Activated T-helper 17 cell treated with anti-CD3 and anti-CD28 coated beads, Interleukin-2, amount 50 U/mL, for 72 hours (primary cell): ENCODE measurements at regions not wholly inside any gene's neighbourhood (a gene's known extent, or its start where the extent isn't known, plus 50 kb on each side); places are given as distances from the start of the nearest gene placed in this dataset.

ENCODE experiments used
- ATAC-seq: fragments of 150-1000 bp; cut with Tn5 transposase; replicated peaks from 2 replicates; pipeline ENCODE4 v1.10.0; 2021; ENCODE audit warnings: mild to moderate bottlenecking, moderate library complexity
- H3K27ac Mint-ChIP-seq: one replicate; pipeline ENCODE4 v1.8.0; 2022; ENCODE audit warnings: mixed read lengths
- H3K27me3 Mint-ChIP-seq: one replicate; pipeline ENCODE4 v1.8.0; 2022; ENCODE audit warnings: mixed read lengths
- H3K36me3 Mint-ChIP-seq: one replicate; pipeline ENCODE4 v1.8.0; 2022; ENCODE audit warnings: low read depth, mild to moderate bottlenecking, mixed read lengths
- H3K4me1 Mint-ChIP-seq: one replicate; pipeline ENCODE4 v1.8.0; 2022; ENCODE audit warnings: mixed read lengths
- H3K4me3 Mint-ChIP-seq: one replicate; pipeline ENCODE4 v1.8.0; 2022; ENCODE audit warnings: mild to moderate bottlenecking, mixed read lengths
- H3K9me3 Mint-ChIP-seq: one replicate; pipeline ENCODE4 v1.8.0; 2022; ENCODE audit warnings: mixed read lengths

DNA sequence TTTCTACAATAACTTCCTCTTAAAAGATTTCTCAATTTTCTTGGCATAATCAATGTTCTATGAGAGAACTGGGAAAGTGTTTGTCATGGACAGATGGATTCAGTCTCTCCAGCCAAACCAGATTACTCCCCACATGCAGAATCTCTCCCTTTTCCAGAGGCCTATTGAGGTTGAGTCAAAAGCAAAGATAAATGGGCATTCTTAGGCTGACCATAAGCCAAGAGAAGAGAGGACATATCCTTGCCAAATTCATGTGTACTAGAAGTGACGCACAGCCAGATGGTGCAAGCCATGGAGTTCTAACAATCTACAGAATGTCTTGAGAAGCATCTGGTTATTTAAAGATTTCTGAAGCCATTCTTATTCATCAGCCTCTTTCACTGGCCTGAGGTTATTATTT is 2115.0 kb downstream of the MAT2B start:
- Mint-ChIP-seq H3K9me3 (peaks cover 14% of the 10 kb centered on the region), H3K27me3 (no peaks in the 10 kb centered on the region), H3K4me1 (peaks cover 5% of the 10 kb centered on the region), H3K27ac (no peak overlapping the region), H3K4me3 (no peak overlapping the region), H3K36me3 (no peaks in the 10 kb centered on the region)
- ATAC-seq: no peak

DNA sequence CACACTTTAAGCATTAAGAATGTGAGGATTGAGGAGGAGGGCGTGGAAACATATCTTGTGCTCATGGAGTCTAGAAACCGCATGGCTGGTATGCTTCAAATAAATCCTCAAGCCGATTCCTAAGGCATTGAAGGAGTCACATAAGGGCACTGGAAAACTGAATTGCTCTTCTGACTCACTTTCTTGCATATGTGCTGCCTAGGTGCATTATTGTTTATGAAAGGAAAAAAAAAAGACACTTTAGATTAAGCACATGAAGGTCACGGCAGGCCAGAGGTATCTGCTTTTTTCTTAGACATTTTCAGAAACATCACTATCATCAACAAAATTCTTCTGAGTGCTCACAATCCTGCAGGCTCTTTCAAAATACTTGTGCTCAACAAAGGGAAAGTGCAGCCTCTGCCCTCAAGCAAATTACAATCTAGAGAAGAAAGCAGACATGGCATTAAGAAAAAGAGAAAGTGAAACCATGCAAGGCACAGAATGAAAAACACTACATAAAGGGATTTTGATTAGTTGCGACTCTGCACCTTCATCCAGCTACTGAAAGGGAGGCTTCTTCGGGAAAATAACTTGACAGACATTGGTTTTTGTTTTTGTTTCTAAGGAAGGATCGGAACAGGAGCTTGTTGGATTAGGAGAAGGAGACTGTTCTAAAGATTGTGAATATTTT is 2117.6 kb downstream of the MAT2B start:
- Mint-ChIP-seq H3K4me1 (peaks cover 5% of the 10 kb centered on the region), H3K4me3 (peak overlapping the region; percentile 57), H3K36me3 (no peaks in the 10 kb centered on the region), H3K27me3 (no peaks in the 10 kb centered on the region), H3K9me3 (peaks cover 12% of the 10 kb centered on the region), H3K27ac (no peak overlapping the region)
- ATAC-seq: no peak

- Mint-ChIP-seq H3K36me3 (no peaks in the 10 kb centered on the region), H3K4me1 (peaks cover 5% of the 10 kb centered on the region), H3K27me3 (no peaks in the 10 kb centered on the region), H3K4me3 (no peak overlapping the region), H3K9me3 (peaks cover 12% of the 10 kb centered on the region), H3K27ac (no peak overlapping the region)
- ATAC-seq: no peak
Observed at GRCh38 chr5:165624166-165624946, 2118.9 kb downstream of the MAT2B start.

GRCh38 chr5:165626161-165626560 is 2120.7 kb downstream of the MAT2B start:
- Mint-ChIP-seq H3K27ac (no peak overlapping the region), H3K36me3 (no peaks in the 10 kb centered on the region), H3K9me3 (peaks cover 8% of the 10 kb centered on the region), H3K27me3 (no peaks in the 10 kb centered on the region), H3K4me1 (peaks cover 5% of the 10 kb centered on the region), H3K4me3 (no peak overlapping the region)
- no peak for ATAC-seq

DNA sequence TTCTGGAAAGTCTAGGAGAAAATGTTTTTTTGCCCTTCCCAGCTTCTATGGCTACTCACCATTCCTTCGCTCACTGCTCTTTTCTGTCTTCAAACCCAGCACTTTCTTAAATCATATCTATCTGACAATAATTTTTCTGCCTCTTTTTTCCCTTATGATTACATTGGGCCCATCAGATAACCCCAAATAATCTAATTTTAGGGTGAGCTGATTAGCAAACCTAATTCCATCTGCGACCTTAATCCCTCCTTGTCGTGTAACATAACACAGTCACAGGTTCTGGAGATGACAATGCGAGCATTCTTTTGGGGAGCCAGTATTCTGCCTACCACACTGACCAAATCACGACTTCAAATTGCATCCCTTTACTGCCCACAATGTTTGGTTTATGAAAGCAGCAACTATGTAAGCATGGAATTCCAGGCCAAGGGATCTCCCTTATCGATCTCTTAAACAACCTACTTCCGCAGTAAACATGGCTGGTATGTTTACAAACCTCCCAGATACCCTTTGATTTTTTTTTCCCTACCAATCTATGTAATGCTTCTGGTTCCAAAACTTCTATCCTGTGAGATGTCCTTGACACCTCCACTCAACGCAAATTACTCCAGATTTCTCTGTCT is 2122.2 kb downstream of the MAT2B start:
- Mint-ChIP-seq H3K36me3 (no peaks in the 10 kb centered on the region), H3K9me3 (peaks cover 8% of the 10 kb centered on the region), H3K4me1 (peaks cover 5% of the 10 kb centered on the region), H3K27ac (no peak overlapping the region), H3K4me3 (no peak overlapping the region), H3K27me3 (no peaks in the 10 kb centered on the region)
- no peak for ATAC-seq

GRCh38 chr5:165630261-165630778 is 2124.9 kb downstream of the MAT2B start:
- ATAC-seq: no peak
- no peaks in the 10 kb centered on the region for H3K4me1 Mint-ChIP-seq
- no peak overlapping the region for H3K27ac Mint-ChIP-seq
- H3K9me3 Mint-ChIP-seq: peaks cover 4% of the 10 kb centered on the region
- no peaks in the 10 kb centered on the region for H3K27me3 Mint-ChIP-seq
- no peaks in the 10 kb centered on the region for H3K36me3 Mint-ChIP-seq
- H3K4me3 Mint-ChIP-seq: no peak overlapping the region

GRCh38 chr5:165631235-165631634 is 2125.8 kb downstream of the MAT2B start:
- no peaks in the 10 kb centered on the region for H3K27me3 Mint-ChIP-seq
- H3K4me1 Mint-ChIP-seq: no peaks in the 10 kb centered on the region
- no peak overlapping the region for H3K4me3 Mint-ChIP-seq
- peaks cover 4% of the 10 kb centered on the region for H3K9me3 Mint-ChIP-seq
- no peaks in the 10 kb centered on the region for H3K36me3 Mint-ChIP-seq
- ATAC-seq: no peak
- H3K27ac Mint-ChIP-seq: no peak overlapping the region

DNA sequence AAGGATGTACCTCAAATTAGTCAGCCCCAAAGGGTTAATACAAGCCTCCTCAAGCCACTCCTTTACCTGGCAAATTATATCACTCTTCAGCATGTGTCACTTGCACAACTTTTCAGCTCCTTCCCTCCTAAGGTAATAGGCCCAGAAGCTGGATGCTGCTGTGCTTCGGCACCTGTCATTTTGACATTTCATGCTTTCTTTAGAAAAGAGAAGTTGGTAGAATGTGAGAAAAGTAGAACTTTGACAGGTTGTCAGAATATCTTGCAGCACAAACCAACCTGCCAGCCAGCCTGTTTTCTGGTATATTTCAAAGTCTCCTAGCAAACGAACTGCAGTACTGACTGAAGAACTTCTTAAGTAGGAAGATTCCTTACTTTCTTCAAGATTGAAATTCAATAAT is 2136.9 kb downstream of the MAT2B start:
- Mint-ChIP-seq H3K36me3 (no peaks in the 10 kb centered on the region), H3K27me3 (no peaks in the 10 kb centered on the region), H3K4me3 (no peak overlapping the region), H3K9me3 (peaks cover 13% of the 10 kb centered on the region), H3K27ac (no peak overlapping the region), H3K4me1 (no peaks in the 10 kb centered on the region)
- no peak for ATAC-seq

GRCh38 chr5:165665735-165666400 is 2160.4 kb downstream of the MAT2B start:
- no peaks in the 10 kb centered on the region for H3K4me1 Mint-ChIP-seq
- H3K27ac Mint-ChIP-seq: no peak overlapping the region
- H3K27me3 Mint-ChIP-seq: no peaks in the 10 kb centered on the region
- no peaks in the 10 kb centered on the region for H3K36me3 Mint-ChIP-seq
- ATAC-seq: no peak
- H3K4me3 Mint-ChIP-seq: no peak overlapping the region
- H3K9me3 Mint-ChIP-seq: peaks cover 9% of the 10 kb centered on the region

GRCh38 chr5:165673499-165673898 is 2168.1 kb downstream of the MAT2B start:
- no peak for ATAC-seq
- H3K4me1 Mint-ChIP-seq: no peaks in the 10 kb centered on the region
- H3K27ac Mint-ChIP-seq: no peak overlapping the region

DNA sequence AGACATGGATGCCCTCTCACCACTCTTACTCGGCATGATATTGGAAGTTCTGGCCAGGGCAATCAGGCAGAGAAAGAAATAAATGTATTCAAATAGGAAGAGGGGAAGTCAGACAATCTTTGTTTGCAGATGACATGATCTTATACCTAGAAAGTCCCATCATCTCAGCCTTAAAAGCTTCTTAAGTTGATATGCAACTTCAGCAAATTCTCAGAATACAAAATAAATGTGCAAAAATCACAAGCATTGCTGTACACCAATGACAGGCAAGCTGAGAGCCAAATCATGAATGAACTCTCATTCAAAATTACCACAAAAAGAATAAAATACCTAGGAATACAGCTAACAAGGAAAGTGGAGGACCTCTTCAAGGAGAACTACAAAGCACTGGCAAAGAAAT is 2190.4 kb downstream of the MAT2B start:
- no peak for ATAC-seq
- Mint-ChIP-seq H3K27me3 (no peaks in the 10 kb centered on the region), H3K36me3 (no peaks in the 10 kb centered on the region), H3K27ac (no peak overlapping the region), H3K4me1 (no peaks in the 10 kb centered on the region), H3K4me3 (no peak overlapping the region), H3K9me3 (peaks cover 13% of the 10 kb centered on the region)

More at GRCh38 chr5:165673499-165673898, 2168.1 kb downstream of the MAT2B start:
- no peaks in the 10 kb centered on the region for H3K36me3 Mint-ChIP-seq
- H3K4me3 Mint-ChIP-seq: no peak overlapping the region
- peaks cover 11% of the 10 kb centered on the region for H3K9me3 Mint-ChIP-seq
- no peaks in the 10 kb centered on the region for H3K27me3 Mint-ChIP-seq

- Mint-ChIP-seq H3K36me3 (no peaks in the 10 kb centered on the region), H3K4me1 (no peaks in the 10 kb centered on the region), H3K27me3 (no peaks in the 10 kb centered on the region), H3K27ac (no peak overlapping the region), H3K4me3 (no peak overlapping the region), H3K9me3 (peaks cover 4% of the 10 kb centered on the region)
- ATAC-seq: no peak
Observed at GRCh38 chr5:165705960-165706359, 2200.5 kb downstream of the MAT2B start.

GRCh38 chr5:165712011-165712410 is 2206.6 kb downstream of the MAT2B start:
- H3K4me1 Mint-ChIP-seq: no peaks in the 10 kb centered on the region
- ATAC-seq: no peak
- no peak overlapping the region for H3K27ac Mint-ChIP-seq
- no peaks in the 10 kb centered on the region for H3K27me3 Mint-ChIP-seq
- no peaks in the 10 kb centered on the region for H3K36me3 Mint-ChIP-seq
- H3K9me3 Mint-ChIP-seq: no peaks in the 10 kb centered on the region
- H3K4me3 Mint-ChIP-seq: no peak overlapping the region

- Mint-ChIP-seq H3K27ac (no peak overlapping the region), H3K27me3 (no peaks in the 10 kb centered on the region), H3K4me1 (no peaks in the 10 kb centered on the region), H3K4me3 (no peak overlapping the region), H3K36me3 (no peaks in the 10 kb centered on the region), H3K9me3 (no peaks in the 10 kb centered on the region)
- no peak for ATAC-seq
Observed at GRCh38 chr5:165714598-165714997, 2209.2 kb downstream of the MAT2B start.
